Breast epithelium (tissue), 4 donors: ENCODE measurements at regions not wholly inside any gene's neighbourhood (a gene's known extent, or its start where the extent isn't known, plus 50 kb on each side); places are given as distances from the start of the nearest gene placed in this dataset.

ENCODE experiments used
- DNase-seq, 2 donors: peaks; one replicate each; pipeline ENCODE4 v3.0.0-alpha.2; 2019; ENCODE audit warnings: low spot score in 2 of 2
- H3K27ac ChIP-seq, 2 donors: fragments of 200-600 bp; sonication (generic) in 1 of 2; one replicate each; pipeline ENCODE4 v1.5.1; 2016 to 2019; ENCODE audit warnings: mild to moderate bottlenecking in 1 of 2
- H3K27me3 ChIP-seq, 2 donors: fragments of 200-600 bp; sonication (generic) in 1 of 2; one replicate each; pipeline versions ENCODE4 v1.5.1 to v1.6.0; 2017 to 2019; ENCODE audit warnings: control low read depth in 1 of 2, mild to moderate bottlenecking in 1 of 2
- H3K36me3 ChIP-seq: fragments of 200-600 bp; one replicate; pipeline ENCODE4 v1.5.1; 2019
- H3K4me1 ChIP-seq, 2 donors: fragments of 200-600 bp; sonication (generic); one replicate each; pipeline ENCODE4 v1.5.1; 2016 to 2019; ENCODE audit warnings: control low read depth in 1 of 2
- H3K4me3 ChIP-seq, 3 donors: fragments of 200-600 bp; sonication (generic); 1 replicate in 2 of 3; 2 replicates in 1 of 3; pipeline ENCODE4 v1.5.1; 2016 to 2019; ENCODE audit warnings: mild to moderate bottlenecking in 3 of 3, moderate library complexity in 2 of 3
- H3K9me3 ChIP-seq, 2 donors: fragments of 200-600 bp; sonication (generic) in 1 of 2; one replicate each; pipeline ENCODE4 v1.5.1; 2016 to 2019; ENCODE audit warnings: control low read depth in 1 of 2
- CTCF ChIP-seq, 3 donors: fragments of 450-650 bp; IDR thresholded peaks; one replicate each; pipeline ENCODE4 v1.5.1; 2016 to 2017; ENCODE audit warnings: antibody characterized with exemption in 3 of 3, mild to moderate bottlenecking in 3 of 3, moderate library complexity in 3 of 3
- POLR2A ChIP-seq: fragments of 450-650 bp; IDR thresholded peaks from one replicate; pipeline ENCODE4 v1.6.1; 2016; ENCODE audit warnings: antibody characterized with exemption, mild to moderate bottlenecking, moderate library complexity
- POLR2AphosphoS5 ChIP-seq, 3 donors: sonication (generic); formaldehyde crosslinking; IDR thresholded peaks; one replicate each; pipeline ENCODE4 v1.6.1; 2017; ENCODE audit warnings: antibody characterized with exemption in 3 of 3
- intact Hi-C: fragments of 100-400 bp; cut with DNase I; formaldehyde crosslinking; loops from one replicate; pipeline ENCODE4 v1.15.1; 2023; ENCODE audit warnings: low total_unique reads

DNA sequence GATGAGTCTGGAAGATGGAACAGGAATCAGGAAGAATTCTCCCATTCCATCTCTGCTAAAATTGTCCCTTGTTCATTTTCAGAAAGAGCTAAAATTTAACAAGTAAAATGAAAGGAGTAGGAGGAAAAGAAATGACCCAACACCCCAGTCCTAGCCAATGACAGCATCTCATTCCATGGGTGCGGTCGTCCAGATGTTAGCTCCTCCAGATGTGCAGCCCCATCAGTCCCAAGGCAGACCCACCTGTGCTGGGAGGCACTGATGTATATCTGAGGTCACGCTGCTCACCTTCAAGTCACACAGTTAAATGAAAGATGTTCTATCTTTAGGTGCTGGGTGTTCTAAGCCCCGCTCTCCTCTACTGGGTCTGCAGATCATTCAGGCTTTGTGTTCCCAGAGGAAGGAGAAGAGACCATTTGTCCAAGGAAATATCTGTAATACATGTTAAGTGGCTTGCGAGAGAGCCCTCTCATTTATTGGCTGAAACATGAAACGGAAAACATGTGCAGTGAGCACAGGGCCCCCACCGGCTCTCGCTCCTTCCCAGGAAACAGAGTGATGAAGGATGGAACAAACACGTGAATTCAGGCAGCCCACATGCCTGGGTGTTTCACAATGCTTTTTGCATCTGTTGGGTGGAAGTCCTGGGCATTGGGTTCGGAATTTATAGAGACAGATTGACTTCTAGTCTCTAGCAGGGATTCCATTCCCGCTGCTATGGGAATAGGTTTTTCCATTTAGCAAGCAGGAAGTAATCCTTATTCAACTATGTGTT is 294.6 kb downstream of the NUAK1 start:
- Histone ChIP-seq H3K4me1 (no peaks in the 10 kb centered on the region), H3K27ac (no peak overlapping the region), H3K36me3 (no peaks in the 10 kb centered on the region), H3K9me3 (no peaks in the 10 kb centered on the region), H3K27me3 (no peaks in the 10 kb centered on the region), H3K4me3 (no peak overlapping the region)
- no peak for TF ChIP-seq CTCF (IDR thresholded peaks at IDR 0.05)
- TF ChIP-seq POLR2AphosphoS5 (IDR thresholded peaks at IDR 0.05) = no peak
- TF ChIP-seq POLR2A = no peak
- DNase-seq = no peak
- intact Hi-C loops = no loop called here

GRCh38 chr12:105846331-105846730 is 292.4 kb downstream of the NUAK1 start:
- DNase-seq = no peak
- Histone ChIP-seq H3K27me3 (no peaks in the 10 kb centered on the region), H3K36me3 (no peaks in the 10 kb centered on the region), H3K4me3 (no peak overlapping the region), H3K27ac (no peak overlapping the region), H3K4me1 (no peaks in the 10 kb centered on the region), H3K9me3 (no peaks in the 10 kb centered on the region)
- TF ChIP-seq POLR2A (no peak), POLR2AphosphoS5 (IDR thresholded peaks at IDR 0.05) (no peak), CTCF (IDR thresholded peaks at IDR 0.05) (no peak)
- intact Hi-C loops = no loop called here

DNA sequence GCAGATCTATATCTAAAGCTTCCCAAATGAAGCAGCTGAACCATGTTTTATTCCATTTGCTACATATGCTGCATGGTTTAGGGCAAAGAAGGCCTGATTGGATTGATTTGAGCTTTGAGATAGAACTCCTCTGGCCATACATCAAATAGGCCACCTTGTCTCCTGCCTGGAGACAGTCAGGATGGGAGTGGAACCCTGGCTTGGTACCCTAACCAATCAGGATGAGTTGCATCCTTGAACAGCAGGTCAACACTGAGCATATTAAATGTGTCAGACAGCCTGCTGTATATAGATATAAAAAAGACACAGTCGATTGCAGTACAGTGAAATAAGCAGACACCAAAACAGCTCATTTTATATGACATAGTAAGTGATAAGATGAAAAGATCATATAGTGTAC is 291.7 kb downstream of the NUAK1 start:
- Histone ChIP-seq H3K9me3 (no peaks in the 10 kb centered on the region), H3K27me3 (no peaks in the 10 kb centered on the region), H3K4me3 (no peak overlapping the region), H3K4me1 (no peaks in the 10 kb centered on the region), H3K36me3 (no peaks in the 10 kb centered on the region), H3K27ac (no peak overlapping the region)
- no peak for TF ChIP-seq POLR2AphosphoS5 (IDR thresholded peaks at IDR 0.05)
- TF ChIP-seq CTCF (IDR thresholded peaks at IDR 0.05) = no peak
- no peak for TF ChIP-seq POLR2A
- no peak for DNase-seq
- intact Hi-C loops = no loop called here

DNA sequence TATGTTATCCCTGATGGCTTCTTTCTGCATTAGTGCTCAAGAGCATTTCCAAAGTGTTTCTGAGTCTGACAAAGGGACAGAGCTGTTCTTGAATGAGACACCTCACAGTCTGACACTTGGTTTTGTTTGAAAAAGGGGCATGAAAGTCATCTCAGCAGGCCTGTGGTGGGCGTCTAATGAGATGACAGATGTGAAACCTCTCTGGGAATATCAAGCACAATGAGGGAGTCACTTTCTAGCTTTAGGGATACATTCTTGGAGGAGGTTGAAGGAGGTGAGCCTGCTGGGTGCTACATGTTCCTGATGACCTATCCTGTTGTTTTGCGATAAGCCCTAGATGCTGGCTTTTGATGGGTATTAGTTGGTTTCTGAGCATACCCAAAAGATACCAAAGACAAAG is 290.5 kb downstream of the NUAK1 start:
- H3K27me3 ChIP-seq = no peaks in the 10 kb centered on the region
- H3K27ac ChIP-seq = no peak overlapping the region
- H3K4me3 ChIP-seq = no peak overlapping the region
- TF ChIP-seq POLR2A (no peak), POLR2AphosphoS5 (IDR thresholded peaks at IDR 0.05) (no peak), CTCF (IDR thresholded peaks at IDR 0.05) (no peak)
- no peaks in the 10 kb centered on the region for H3K9me3 ChIP-seq
- no peak for DNase-seq
- no peaks in the 10 kb centered on the region for H3K4me1 ChIP-seq
- H3K36me3 ChIP-seq = no peaks in the 10 kb centered on the region
- intact Hi-C loops = no loop called here

GRCh38 chr12:105850103-105850968 is 288.4 kb downstream of the NUAK1 start:
- Histone ChIP-seq H3K36me3 (no peaks in the 10 kb centered on the region), H3K4me3 (no peak overlapping the region), H3K9me3 (no peaks in the 10 kb centered on the region), H3K4me1 (no peaks in the 10 kb centered on the region), H3K27me3 (no peaks in the 10 kb centered on the region), H3K27ac (no peak overlapping the region)
- TF ChIP-seq POLR2A = no peak
- TF ChIP-seq CTCF (IDR thresholded peaks at IDR 0.05) = no peak
- no peak for TF ChIP-seq POLR2AphosphoS5 (IDR thresholded peaks at IDR 0.05)
- DNase-seq = no peak
- intact Hi-C loops = no loop called here
